Aorta (tissue), 5 donors: ENCODE measurements at regions not wholly inside any gene's neighbourhood (a gene's known extent, or its start where the extent isn't known, plus 50 kb on each side); places are given as distances from the start of the nearest gene placed in this dataset.

Experiments used
- ATAC-seq: fragments of 200-7000 bp; cut with Tn5 transposase; one replicate; pipeline ENCODE4 v1.9.1; 2022; ENCODE audit warnings: moderate library complexity; ENCODE audit not compliant: low FRiP score
- DNase-seq, 2 donors: peaks; one replicate each; pipeline ENCODE4 v3.0.0-alpha.2; 2020
- H3K27ac ChIP-seq, 2 donors: one replicate each; pipeline ENCODE4 v1.5.1; 2013; ENCODE audit warnings: low read length in 2 of 2, mild to moderate bottlenecking in 2 of 2, moderate library complexity in 2 of 2, control low read depth in 1 of 2, inconsistent platforms in 1 of 2, low read depth in 1 of 2
- H3K27me3 ChIP-seq, 2 donors: one replicate each; pipeline ENCODE4 v1.6.1; 2013; ENCODE audit warnings: control low read depth in 1 of 2, low read length in 1 of 2, mild to moderate bottlenecking in 1 of 2, moderate library complexity in 1 of 2; ENCODE audit not compliant: insufficient read depth in 2 of 2, control insufficient read depth in 1 of 2
- H3K36me3 ChIP-seq, 2 donors: one replicate each; pipeline ENCODE4 v1.6.1; 2013; ENCODE audit warnings: control low read depth in 1 of 2, low read length in 1 of 2, mild to moderate bottlenecking in 1 of 2; ENCODE audit not compliant: insufficient read depth in 2 of 2, control insufficient read depth in 1 of 2
- H3K4me1 ChIP-seq, 2 donors: one replicate each; pipeline ENCODE4 v1.6.1; 2013; ENCODE audit warnings: low read length in 2 of 2, control low read depth in 1 of 2, mild to moderate bottlenecking in 1 of 2, moderate library complexity in 1 of 2; ENCODE audit not compliant: insufficient read depth in 2 of 2, control insufficient read depth in 1 of 2
- H3K4me3 ChIP-seq, 2 donors: one replicate each; pipeline ENCODE4 v1.5.1; 2013; ENCODE audit warnings: low read length in 2 of 2, control low read depth in 1 of 2, mild to moderate bottlenecking in 1 of 2
- H3K9me3 ChIP-seq: one replicate; pipeline ENCODE4 v1.6.1; 2013; ENCODE audit warnings: mild to moderate bottlenecking, low read length; ENCODE audit not compliant: control insufficient read depth
- WGBS, 2 donors: extraction: QIAGEN DNeasy Blood & Tissue Kit; methylation state at CpG; one replicate each; pipeline ENCODE4 v1.1.7; 2013; 5-methylcytosine and 5-hydroxymethylcytosine counted together
- intact Hi-C, 2 donors: fragments of 100-400 bp; cut with DNase I; formaldehyde crosslinking; loops; one replicate each; pipeline versions ENCODE4 v1.14.2 to v1.15.0; 2022
- donor health status: healthy with polysubstance abuse.
- donor health status: Bipolar disorder and iron deficiency.
- donor health status: DM: no; HTN: no; CAD: no.
- donor health status: DM: no; HTN: no; CAD: no.
- donor health status: DM: yes; HTN: yes; CAD: no.

- Histone ChIP-seq H3K27ac (no peak overlapping the region), H3K27me3 (no peaks in the 10 kb centered on the region), H3K4me1 (no peaks in the 10 kb centered on the region), H3K36me3 (no peaks in the 10 kb centered on the region), H3K4me3 (no peak overlapping the region), H3K9me3 (peaks cover 5% of the 10 kb centered on the region)
- ATAC-seq, result no peak
- 82 to 83% methylated on average over 3 of the region's 3 CpGs for WGBS, 2 donors
- DNase-seq, result no peak
- intact Hi-C loops, result no loop called here
Measured at GRCh38 chr22:34481090-34481489, 560.8 kb upstream of the LARGE1 start.

- no peaks in the 10 kb centered on the region for H3K27me3 ChIP-seq
- intact Hi-C loops, result no loop called here
- WGBS, 2 donors, result 58 to 70% methylated on average over 1 of the region's 1 CpG
- no peak for ATAC-seq
- H3K36me3 ChIP-seq, result no peaks in the 10 kb centered on the region
- DNase-seq, result no peak
- peaks cover 1% of the 10 kb centered on the region for H3K9me3 ChIP-seq
- no peak overlapping the region for H3K27ac ChIP-seq
- no peak overlapping the region for H3K4me3 ChIP-seq
- H3K4me1 ChIP-seq, result no peaks in the 10 kb centered on the region
Measured at GRCh38 chr22:34486381-34486780, 566.1 kb upstream of the LARGE1 start.

- DNase-seq (no peak), ATAC-seq (no peak)
- no peak overlapping the region for H3K4me3 ChIP-seq
- no peaks in the 10 kb centered on the region for H3K27me3 ChIP-seq
- H3K4me1 ChIP-seq, result no peaks in the 10 kb centered on the region
- H3K36me3 ChIP-seq, result no peaks in the 10 kb centered on the region
- no peaks in the 10 kb centered on the region for H3K9me3 ChIP-seq
- WGBS, 2 donors, result 65 to 78% methylated on average over 4 of the region's 4 CpGs
- intact Hi-C loops, result no loop called here
- H3K27ac ChIP-seq, result no peak overlapping the region
Measured at GRCh38 chr22:34489861-34490260, 569.6 kb upstream of the LARGE1 start.

- 59 to 64% methylated on average over 2 of the region's 2 CpGs for WGBS, 2 donors
- Histone ChIP-seq H3K4me3 (no peak overlapping the region), H3K27ac (no peak overlapping the region), H3K36me3 (no peaks in the 10 kb centered on the region), H3K4me1 (no peaks in the 10 kb centered on the region), H3K9me3 (no peaks in the 10 kb centered on the region), H3K27me3 (no peaks in the 10 kb centered on the region)
- intact Hi-C loops, result no loop called here
- ATAC-seq (no peak), DNase-seq (no peak)
Measured at GRCh38 chr22:34490886-34491285, 570.6 kb upstream of the LARGE1 start.

- WGBS, 2 donors, result 80 to 84% methylated on average over 3 of the region's 3 CpGs
- H3K4me3 ChIP-seq, result no peak overlapping the region
Measured at GRCh38 chr22:34493486-34493885, 572.5 kb upstream of the ISX start.

GRCh38 chr22:34501366-34501965, 564.5 kb upstream of the ISX start:
- Histone ChIP-seq H3K4me1 (no peaks in the 10 kb centered on the region), H3K9me3 (no peaks in the 10 kb centered on the region), H3K27ac (no peak overlapping the region), H3K4me3 (no peak overlapping the region), H3K27me3 (no peaks in the 10 kb centered on the region), H3K36me3 (no peaks in the 10 kb centered on the region)
- no peak for ATAC-seq
- intact Hi-C loops, result no loop called here
- WGBS, 2 donors, result 48 to 68% methylated on average over 1 of the region's 1 CpG
- no peak for DNase-seq

More at GRCh38 chr22:34493486-34493885, 572.5 kb upstream of the ISX start:
- no peaks in the 10 kb centered on the region for H3K36me3 ChIP-seq
- no peak overlapping the region for H3K27ac ChIP-seq
- DNase-seq (no peak), ATAC-seq (no peak)
- H3K9me3 ChIP-seq, result no peaks in the 10 kb centered on the region
- no peaks in the 10 kb centered on the region for H3K4me1 ChIP-seq
- intact Hi-C loops, result no loop called here
- H3K27me3 ChIP-seq, result no peaks in the 10 kb centered on the region

- no peak for DNase-seq
Measured at GRCh38 chr22:34502821-34503220, 563.1 kb upstream of the ISX start.

GRCh38 chr22:34508797-34509196, 557.2 kb upstream of the ISX start:
- H3K27me3 ChIP-seq, result no peaks in the 10 kb centered on the region
- H3K4me3 ChIP-seq, result no peak overlapping the region
- H3K9me3 ChIP-seq, result no peaks in the 10 kb centered on the region
- H3K27ac ChIP-seq, result no peak overlapping the region
- 66% methylated on average over 6 of the region's 6 CpGs for WGBS, 2 donors
- intact Hi-C loops, result no loop called here
- no peaks in the 10 kb centered on the region for H3K4me1 ChIP-seq
- no peaks in the 10 kb centered on the region for H3K36me3 ChIP-seq
- no peak for ATAC-seq
- DNase-seq, result no peak

More at GRCh38 chr22:34502821-34503220, 563.1 kb upstream of the ISX start:
- H3K4me3 ChIP-seq, result no peak overlapping the region
- ATAC-seq, result no peak
- H3K4me1 ChIP-seq, result no peaks in the 10 kb centered on the region
- H3K27ac ChIP-seq, result no peak overlapping the region
- WGBS, 2 donors, result 41 to 48% methylated on average over 5 of the region's 5 CpGs
- no peaks in the 10 kb centered on the region for H3K27me3 ChIP-seq
- H3K36me3 ChIP-seq, result no peaks in the 10 kb centered on the region
- intact Hi-C loops, result no loop called here
- no peaks in the 10 kb centered on the region for H3K9me3 ChIP-seq

GRCh38 chr22:34526681-34527080, 539.3 kb upstream of the ISX start:
- DNase-seq (no peak), ATAC-seq (no peak)
- intact Hi-C loops, result no loop called here
- H3K4me1 ChIP-seq, result no peaks in the 10 kb centered on the region
- no peak overlapping the region for H3K4me3 ChIP-seq
- no peak overlapping the region for H3K27ac ChIP-seq
- peaks cover 0 to 3% of the 10 kb centered on the region in 2 donors for H3K27me3 ChIP-seq
- 85 to 89% methylated on average over 2 of the region's 2 CpGs for whole genome bisulfite sequencing, 2 donors
- no peaks in the 10 kb centered on the region for H3K36me3 ChIP-seq
- H3K9me3 ChIP-seq, result no peaks in the 10 kb centered on the region
